ENCODE measurements at regions not wholly inside any gene's neighbourhood (a gene's known extent, or its start where the extent isn't known, plus 50 kb on each side); places are given as distances from the start of the nearest gene placed in this dataset.
"Not testable (repeated sequence)": the region's sequence is repeated elsewhere in the genome, so short reads cannot be mapped to it uniquely, and the experiment has no call there.

DNA sequence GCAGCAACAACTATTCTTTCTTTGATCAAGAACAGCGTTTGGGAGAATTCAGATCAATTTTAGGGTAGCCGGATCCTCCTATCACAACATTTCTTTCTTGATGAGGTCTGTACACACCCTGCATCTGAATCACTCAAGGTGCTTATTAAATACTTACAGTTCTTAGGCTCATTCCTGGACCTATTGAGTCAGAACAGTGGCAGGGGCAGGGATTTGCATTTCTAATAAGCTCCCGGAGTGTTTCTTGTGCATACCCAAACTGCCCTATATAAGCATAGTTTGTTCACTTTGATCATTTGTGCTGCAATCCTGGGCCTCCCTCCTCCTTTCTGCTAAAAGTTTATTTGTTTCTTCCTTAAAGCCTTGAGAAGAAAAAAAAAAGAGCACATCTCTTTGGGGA, 80.5 kb upstream of the RPH3A start:
- no peak for DNase-seq (ENCODE audit: low spot score)

DNA sequence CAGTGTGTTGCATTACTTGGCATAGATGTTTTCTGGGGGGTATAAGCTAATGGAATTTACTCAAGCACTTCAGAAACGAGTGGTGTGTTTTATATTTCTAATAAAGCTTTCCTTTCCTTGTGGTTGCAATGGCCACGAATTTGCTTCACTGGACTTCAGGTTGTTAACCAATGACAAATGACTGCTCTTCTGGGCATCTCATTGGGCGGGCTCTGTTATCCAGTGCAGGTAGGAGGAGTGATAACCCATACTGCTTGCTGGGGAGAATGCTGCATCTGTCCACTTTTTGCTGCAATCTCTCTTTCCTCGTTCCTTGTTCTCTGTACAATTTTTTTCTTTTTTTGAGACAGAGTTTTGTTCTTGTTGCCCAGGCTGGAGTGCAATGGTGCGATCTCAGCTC, 80.0 kb upstream of the RPH3A start:
- DNase-seq (ENCODE audit: low spot score), result no peak

DNA sequence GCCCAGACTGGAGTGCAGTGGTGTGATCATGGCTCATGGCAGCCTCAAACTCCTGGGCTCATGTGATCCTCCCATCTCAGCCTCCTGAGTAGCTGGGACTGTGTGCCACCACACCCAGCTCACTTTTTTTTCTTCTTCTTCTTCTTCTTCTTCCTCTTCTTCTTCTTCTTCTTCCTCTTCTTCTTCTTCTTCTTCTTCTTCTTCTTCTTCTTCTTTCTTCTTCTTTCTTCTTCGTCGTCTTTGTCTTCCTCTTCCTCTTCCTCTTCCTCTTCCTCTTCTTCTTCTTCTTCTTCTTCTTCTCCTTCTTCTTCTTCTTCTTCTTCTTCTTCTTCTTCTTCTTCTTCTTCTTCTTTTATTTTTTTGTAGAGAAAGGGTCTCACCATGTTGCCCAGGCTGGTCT, 78.8 kb upstream of the RPH3A start:
- DNase-seq (ENCODE audit: low spot score), result not testable (repeated sequence)

DNA sequence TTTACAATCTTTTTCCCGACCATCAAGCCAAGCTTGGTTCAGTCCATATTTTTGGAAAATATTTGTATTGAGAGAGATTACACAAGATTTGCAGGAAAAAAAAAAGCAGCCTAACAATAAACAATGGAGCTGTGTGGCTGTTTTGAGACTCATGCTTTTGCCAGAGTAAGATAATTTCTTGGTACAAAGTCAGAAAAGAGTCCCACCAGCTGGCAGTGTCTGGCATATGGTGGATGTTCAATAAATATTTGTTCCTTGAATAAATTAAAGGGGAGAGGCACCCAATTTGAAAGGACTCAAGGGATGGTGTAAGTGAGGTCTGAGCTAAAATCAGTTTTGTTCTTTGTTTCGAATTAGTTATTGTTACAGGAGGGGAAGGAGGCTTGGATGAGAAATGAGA, 78.1 kb upstream of the RPH3A start:
- no peak for DNase-seq (ENCODE audit: low spot score)

DNA sequence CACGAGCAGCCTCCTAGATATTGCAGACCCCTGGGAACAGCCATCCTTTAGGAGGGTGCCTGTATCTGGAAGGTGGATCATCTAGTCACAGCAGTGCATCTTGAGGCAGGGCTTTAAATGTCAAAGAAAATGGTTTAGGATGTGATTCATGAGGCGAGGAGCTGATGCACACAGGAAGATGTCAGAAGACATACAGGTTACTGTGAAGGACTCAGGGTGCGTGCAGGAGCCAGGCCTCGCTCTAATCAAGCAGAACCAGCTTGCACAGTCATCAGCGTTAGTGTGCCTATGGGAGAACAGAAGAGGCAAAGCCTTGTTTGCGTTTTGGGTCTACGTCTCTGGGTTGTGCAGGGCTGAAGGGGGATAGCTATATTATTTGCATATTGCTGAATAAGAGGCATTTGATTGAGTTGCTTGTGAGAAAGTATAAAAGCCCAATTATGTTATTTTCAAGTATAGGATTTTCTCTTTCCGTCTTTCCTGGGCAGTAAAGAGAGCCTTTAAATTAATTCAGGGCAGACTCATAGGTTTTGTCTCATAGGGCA, 77.3 kb upstream of the RPH3A start:
- DNase-seq (ENCODE audit: low spot score), result no peak

DNA sequence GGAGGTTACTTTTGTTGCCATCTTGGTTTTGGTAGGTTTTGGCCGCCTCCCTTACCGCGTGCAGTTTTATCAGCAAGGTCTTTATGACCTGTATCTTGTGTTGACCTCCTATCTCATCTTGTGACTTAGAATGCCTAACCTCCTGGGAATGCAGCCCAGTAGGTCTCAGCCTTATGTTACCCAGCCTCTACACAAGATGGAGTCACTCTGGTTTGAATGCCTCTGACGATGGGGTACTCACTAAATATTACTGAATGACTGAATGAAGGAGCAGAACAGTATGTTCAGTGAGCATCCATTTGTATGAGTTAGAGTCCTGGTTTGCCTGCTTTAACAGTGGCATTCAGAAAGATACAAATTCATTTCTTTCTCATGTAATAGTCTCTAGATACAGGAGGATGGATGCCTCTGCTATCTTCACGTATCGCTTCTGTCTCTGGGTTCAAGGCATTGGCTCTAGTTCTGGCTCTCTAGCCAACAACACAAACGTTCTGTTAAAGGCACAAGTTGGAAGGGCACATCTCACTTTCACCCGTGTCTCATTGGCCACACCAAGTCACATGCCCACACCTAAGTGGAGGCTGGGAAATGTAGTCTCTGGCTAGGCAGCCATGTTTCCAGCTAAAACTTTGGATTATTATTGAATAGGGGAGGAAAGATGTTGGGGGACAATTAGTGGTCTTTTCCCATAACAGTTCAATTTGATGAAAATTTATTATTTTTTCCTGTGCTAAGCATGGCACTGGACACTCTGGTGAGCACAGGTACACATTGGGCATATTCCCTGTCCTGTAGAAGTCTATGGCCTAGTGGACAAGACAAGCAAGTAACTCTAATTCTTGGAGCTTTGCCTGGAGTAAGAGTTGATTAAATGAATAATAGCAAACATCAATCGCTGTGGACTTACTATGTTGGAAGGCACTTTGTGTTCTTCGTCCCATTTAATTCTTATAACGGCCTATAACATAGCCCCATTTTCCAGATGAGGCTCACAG, 75.2 kb upstream of the RPH3A start:
- no peak for DNase-seq (ENCODE audit: low spot score)

DNA sequence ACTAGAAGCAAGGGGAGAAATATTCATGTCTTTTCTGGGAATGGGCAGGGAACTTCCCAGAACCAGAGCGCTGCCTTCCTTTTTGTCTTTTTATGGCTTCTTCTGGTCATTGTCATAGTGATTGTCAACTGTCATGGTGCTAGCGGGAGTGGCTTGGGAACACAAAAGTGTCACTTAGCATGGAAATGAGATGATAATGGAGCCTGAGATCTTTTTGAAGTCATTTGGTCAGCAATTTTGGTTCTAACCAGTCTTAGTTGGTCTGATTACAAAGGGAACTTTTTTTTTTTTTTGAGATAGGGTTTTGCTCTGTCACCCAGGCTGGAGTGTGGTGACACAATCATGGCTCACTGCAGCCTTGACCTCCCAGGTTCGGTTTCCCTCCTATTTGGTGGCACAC, 62.7 kb upstream of the RPH3A start:
- DNase-seq (ENCODE audit: low spot score), result no peak

DNA sequence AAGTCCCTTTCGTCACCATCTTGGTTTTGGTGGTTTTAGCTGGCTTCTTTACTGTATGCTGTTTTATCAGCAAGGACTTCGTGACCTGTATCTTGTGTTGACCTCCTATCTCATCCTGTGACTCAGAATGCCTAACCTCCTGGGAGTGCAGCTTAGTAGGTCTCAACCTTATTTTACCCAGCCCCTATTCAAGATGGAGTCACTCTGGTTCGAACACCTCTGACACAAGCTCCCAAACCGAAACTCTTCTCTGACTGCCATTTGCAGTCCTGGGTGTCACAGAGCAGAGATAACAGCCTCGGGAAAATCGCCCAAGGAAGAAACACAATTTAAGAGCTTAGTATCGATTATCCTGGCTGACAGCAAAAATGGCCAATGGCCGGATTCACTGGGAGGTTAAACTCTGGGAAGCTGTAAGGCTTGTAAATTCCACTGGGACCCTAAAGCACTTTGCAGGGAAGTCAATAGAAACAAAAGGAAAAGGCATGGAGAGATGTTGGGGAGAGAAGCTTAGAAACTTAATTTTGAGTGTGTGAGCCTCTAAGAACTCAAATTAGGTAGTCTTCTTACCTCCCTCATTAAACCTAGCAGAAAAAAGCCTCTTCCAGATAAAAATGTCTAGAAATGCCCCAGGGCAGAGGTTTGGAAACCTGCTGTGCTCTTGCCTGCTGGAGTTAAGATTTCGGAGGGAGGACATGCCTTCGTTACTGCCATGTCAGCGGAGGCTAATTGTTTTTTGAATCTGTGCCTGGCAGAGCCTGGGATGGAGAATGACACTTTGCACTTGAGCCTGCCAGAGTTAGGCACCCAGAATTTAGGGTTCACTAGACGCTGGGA, 56.5 kb upstream of the RPH3A start:
- no peak for DNase-seq (ENCODE audit: low spot score)

DNA sequence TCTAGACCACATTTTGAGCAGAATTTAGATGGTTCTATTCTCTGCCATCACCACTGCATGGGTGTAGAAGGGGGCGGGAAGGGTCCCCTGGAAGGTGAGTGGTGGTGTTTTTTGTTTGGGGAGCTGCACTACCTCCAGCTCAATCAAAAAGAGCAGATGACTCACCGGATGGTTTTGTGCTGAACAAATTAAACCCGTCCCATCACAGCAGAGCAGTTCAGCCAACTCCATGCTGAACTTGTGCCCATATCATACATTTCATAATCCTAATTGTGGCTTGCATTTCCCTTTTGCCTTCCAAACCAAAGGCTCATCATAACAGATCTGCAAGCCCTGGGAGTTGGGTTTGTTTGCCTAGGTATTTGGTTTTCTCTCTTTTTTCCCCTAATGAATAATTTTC, 53.0 kb upstream of the RPH3A start:
- no peak for DNase-seq (ENCODE audit: low spot score)

DNA sequence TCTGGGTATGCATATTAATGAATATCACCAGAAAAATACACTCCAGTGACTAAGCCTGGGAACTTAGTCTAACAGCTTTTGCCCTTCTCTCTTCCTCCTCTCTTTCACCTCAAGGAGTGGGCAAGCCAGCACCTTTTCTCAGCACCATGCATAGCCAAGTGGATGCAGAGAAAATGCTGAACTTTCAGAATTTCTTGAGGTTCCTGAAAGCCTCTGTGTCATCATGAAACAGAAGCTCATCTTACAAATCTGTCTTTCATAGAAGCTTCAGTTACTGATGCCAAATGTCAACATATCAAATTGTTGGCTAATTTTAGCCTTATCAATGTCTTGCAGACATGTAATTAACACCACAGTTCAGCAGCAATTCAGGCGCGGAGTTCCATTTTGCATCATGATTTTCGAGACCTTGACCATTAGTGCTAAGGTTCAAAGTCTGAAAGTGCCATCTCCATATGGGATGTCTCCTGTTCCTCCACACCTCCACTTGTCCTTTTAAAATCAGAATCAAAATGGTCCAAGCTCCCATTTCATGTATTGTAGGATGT, 51.1 kb upstream of the RPH3A start:
- DNase-seq (ENCODE audit: low spot score), result no peak

DNA sequence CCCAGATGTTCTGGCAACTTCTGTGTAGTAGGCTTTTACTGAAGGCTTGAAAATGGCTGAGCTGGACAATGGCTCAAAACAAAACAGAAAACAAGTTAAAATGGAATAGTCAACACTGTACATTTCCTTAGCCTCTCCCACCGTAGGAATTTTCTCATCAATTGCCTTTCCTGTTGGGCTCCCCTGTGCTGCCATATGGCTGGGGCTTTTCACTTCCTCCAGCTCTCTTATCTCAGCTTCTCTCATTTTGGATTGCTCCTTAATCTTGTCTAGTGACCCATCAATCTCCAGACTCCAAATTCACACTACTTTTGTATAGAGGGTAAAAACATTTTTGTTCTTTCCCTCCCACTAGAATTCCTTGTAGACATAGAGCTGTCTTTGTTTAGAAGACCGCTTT, 50.4 kb upstream of the RPH3A start:
- no peak for DNase-seq (ENCODE audit: low spot score)
